HT-29 (cell line): ENCODE measurements at regions not wholly inside any gene's neighbourhood (a gene's known extent, or its start where the extent isn't known, plus 50 kb on each side); places are given as distances from the start of the nearest gene placed in this dataset.
A peak's percentile ranks its signal among the peaks of the same experiment; 100 is the strongest.

Experiments used
- DNase-seq: peaks from one replicate; pipeline ENCODE4 v3.0.0-alpha.2; 2015; ENCODE audit warnings: low spot score

DNA sequence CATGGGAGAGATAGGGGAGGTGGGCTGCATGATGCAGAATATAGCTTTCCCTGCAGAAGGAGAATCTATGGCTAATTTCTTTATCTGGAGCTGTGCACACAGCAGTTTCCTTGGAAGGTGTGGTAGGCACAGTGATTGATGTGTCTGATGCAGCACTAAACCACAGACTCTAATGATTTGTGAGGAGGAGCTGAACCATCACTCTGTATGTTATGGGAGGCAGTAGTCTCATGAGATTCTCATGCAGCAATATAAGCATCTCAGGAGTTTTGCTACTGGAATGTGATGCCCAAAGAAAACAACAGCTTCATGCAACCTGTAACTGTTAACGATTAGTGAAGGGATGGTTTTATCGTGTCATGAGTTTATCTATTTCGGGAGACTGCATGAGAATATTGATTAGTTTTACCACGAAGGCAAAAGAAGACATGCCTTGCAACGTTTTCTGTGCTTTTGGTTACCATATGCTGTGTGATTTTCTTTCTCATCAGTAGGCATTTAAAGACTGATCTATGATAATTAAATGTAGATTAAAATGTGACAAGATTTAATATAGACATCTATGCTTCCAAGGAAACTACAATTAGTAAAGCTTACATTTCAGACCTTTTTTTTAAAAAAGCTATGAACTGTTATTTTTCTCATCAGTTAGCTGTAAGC lies 286.8 kb downstream of the ARL6IP6 start:
- no peak for DNase-seq

DNA sequence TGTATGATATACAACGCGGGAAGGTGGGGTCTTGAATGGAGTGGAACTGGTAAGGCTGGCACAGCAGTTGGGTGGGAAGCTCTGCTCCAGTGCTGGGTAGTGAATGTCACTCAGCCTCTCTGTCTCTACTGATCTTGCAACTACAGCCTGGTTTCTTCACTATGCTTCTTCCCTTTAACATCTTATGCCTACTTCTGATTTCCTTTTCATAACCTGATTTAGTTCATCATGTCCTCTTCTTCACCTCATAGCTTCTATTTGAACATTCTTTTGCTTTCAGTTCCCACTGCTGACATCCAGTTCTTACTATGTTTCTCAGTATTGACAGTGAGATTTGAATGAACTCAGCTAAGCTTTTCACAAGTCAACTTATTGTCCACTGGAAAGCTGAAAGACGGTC lies 286.2 kb downstream of the ARL6IP6 start:
- DNase-seq, result no peak

DNA sequence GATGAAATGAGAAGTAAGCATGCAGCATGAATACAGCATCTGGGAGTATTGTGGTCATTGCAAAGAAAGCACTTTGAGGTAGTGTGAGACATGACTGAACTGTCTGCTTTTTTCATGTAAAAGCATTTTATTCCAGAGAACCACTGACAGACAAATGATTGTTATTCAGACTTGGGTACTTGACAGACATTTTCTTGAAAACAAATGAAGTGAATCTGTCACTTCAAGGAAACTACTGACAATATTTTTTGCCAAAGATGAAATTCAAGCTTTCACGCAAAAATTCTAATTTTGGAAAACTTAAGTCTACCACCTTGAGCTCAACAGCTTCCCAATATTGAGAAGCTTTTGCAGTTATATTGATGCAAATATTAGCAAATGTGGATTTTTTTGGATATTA lies 255.7 kb downstream of the ARL6IP6 start:
- no peak for DNase-seq

DNA sequence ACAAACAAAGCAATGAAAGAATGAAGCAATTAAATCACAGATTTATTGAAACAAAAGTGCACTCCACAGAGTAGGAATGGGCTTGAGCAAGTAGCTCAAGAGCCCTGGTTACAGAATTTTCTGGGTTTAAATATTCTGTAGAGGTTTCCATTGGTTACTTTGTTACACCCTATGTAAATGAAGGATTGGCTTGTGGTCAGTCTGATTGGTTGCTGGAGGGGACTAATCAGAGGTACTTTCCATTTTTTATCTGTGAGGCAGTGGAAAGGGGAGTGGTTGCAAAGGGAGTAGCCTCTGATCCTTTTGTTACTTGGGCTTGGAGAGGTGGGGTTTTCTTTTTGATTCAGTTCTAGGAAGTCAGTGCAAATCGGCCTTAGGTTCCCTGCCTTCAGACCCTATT lies 253.3 kb downstream of the ARL6IP6 start:
- no peak for DNase-seq

DNA sequence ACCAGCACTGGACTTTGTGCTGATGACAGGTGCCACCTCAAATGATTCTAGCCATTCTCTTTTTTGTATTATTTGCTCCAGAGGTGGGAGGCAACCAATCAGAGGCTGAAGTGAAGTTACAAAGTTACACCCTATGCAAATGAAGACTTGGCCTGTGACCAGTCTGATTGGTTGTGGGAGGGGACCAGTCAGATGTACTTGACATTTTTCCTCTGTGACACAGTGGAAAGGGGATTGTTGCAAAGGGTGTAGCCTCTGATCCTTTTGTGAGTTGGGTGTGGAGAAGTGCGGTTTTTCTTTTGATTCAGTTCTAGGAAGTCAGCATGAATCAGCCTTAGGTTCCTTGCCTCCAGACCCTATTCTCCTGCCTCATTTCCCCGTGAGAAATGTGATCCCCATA lies 244.0 kb downstream of the ARL6IP6 start:
- peak; percentile 14 for DNase-seq

DNA sequence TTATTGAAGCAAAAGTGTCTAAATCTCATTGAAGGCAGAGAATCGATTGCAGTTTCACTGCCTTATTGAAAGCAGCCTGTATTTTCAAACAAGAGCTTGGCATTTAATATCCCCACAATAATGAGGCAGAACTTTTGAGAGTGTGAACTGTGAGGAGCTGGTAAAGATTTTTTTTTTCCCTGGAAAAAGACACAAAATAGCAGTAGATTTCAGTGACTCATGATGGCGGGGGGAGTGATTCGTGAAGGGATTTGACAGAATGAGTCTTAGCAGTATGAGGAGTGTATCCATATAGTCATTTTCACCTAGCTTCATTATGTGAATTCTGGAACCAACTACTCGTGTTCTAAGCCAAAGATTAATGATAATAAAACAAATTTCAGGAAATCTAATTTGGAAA lies 242.9 kb downstream of the ARL6IP6 start:
- DNase-seq, result no peak

DNA sequence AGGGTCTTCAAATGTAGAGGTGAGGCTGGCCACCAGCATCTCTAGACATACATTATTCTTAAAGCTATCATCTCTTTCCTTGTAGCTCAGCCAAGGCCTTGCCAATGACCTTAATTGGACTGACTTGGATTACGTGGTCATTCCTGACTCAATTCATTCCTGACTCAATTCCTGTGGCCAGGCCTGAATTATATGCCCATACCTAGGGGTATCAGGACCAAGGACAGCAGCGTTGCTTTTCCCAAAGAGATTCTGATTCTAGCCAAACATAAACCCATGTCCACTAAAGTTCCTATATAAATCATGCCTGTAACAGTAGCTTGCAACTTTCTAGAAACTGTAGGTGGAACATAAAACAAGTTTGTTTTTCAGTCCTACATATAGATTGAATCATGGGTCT lies 231.7 kb downstream of the ARL6IP6 start:
- peak; percentile 30 for DNase-seq

DNA sequence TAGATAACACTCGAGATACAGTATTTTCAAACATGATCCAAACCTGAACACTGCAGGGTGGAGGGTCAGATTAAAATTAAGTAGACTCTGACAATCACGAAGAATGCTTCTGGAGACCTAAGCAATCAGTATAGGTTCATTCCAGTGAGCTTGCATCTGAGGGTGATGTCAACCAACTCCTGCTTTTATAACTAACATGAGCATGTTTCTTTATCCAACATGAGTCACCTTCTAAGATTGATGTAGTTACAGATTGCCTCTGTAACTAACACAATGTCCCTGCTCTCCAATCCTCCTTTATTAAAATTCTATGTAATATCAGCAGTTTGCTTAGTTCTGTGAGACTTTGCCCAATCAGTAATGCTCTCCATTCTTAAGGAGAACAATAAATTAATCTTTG lies 225.7 kb downstream of the ARL6IP6 start:
- DNase-seq, result no peak

DNA sequence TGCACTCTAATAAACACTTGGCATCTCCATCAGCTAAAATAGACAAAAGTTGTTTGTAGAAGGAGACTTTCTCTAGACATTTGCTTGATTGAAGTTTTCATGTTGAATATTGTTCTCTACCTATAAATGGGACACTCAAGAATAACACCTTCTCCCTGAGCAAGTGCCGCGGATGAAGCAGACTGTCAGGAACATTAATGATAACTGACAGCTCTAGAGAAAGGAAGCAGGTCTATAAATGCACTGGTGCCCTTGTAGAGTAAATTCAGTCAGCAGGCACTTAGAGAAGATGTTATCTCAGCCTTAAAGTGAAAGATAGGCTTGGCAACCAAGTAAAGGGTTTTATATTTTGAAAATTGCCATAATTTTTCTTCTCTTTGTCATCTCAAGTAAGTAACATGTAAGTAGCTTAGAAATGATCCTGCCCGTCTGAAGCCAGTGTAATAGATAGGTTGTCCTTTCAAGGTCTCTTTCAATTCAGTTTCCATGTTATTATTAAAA lies 224.6 kb downstream of the ARL6IP6 start:
- no peak for DNase-seq

DNA sequence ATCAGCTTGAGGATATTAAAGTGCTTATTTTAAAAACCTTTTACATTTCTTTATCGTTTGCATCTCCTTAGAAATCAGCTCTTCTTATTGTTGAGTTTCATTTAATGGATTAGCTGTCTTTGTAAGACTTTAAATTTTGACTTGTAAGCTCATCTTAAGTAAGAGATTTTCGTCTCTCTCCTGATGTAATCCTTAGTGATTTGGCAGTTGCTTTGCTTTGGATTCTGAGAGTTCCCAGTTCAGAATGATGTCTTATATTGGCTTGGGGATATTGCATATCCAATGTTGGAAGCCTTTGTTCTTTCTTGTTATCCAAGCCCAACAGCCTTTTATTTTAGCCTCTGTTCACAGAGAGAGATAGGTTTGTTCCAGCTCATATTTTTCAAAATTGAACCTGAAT lies 212.1 kb downstream of the ARL6IP6 start:
- DNase-seq, result no peak

DNA sequence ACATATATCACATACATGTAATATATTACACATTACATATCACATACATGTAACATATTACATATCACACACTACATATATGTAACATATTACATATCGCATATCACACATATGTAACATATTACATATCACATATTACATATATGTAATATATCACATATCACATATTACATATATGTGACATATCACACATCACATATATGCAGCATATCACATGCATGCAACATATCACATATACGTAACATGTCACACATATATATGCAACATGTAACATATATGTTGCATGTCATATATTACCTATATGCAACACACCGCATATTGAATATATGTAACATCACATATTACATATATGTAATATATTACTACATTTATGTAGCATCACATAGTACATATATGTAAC lies 211.2 kb downstream of the ARL6IP6 start:
- DNase-seq, result no peak

DNA sequence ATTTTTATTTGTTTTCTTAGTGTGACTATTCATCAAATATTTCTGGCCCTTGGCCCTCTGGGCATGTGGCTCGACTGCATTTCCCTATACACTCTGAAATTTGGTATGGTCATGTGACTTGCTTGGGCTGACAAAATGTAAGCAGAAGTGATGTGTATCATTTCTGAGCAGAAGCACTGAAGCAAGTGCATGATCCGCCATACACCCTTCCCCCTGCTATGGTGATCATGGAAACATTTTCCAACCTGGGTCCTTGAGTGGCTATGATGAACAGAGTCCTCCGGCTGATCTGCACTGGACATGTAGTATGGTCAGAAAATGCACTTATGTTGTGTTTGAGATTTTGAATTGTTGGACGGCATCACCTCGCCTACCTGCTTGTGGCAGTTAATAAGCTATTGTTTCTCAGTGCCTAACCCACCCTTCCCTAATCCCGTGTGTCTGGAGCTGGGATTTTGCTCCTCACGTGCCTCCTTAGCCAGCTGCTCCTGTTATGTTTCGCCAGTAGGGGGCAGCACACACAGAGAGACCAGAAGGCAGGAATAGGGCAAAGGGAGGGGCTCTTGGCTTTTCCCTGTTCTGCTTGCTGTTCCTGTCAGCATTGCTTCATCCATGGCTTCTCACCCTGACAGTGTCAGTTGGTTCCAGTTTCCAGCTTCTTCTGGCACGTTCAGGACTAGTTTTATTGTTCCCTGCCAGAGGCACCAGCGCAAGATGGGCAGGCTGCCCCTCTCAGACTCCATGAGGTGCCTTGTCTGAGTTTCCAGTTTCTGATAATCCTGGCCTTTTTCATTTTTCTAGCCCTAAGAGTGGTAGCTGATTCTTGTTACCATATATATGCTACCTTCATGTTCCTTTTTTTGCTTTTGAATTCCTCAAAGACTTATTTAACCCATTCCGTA lies 207.4 kb downstream of the ARL6IP6 start:
- peak; percentile 92 for DNase-seq

DNA sequence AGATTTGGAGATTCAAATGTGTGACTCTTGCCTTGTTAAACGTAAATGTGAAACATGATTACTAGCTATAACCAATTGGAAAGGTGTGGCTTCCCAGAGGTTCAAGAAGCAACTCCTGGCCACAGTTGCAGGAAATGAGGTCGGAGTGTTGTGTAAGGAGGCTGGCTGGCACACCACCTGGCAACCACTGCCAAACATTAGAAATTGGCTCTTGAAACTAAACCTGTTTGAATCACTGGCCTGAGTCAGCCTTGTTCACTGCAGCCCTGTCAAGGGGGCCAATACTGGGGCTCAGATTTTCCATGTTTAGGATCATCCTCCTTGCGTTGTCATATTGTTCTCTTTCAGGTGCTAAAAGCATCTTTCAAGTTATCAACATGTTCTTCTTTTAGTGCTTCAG lies 206.3 kb downstream of the ARL6IP6 start:
- DNase-seq, result no peak

DNA sequence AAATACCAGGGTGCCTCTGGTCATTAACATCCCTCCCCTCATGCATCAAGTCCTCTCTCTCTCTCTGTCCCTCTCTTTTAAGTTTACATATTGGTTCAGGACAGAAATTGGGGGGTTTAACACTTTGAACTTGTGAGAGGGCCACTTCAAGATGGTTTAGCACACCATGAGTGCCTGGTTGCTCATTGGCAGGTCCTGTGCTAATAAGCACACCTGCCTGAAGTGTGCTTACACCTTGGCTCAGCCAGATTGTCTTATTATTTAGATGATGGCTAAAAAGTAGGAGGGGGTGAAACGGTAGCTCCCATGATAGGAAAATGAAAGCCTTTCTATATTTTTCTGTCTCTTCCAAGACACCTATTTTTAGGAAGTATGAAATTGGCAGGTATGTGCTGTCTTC lies 205.8 kb downstream of the ARL6IP6 start:
- no peak for DNase-seq

DNA sequence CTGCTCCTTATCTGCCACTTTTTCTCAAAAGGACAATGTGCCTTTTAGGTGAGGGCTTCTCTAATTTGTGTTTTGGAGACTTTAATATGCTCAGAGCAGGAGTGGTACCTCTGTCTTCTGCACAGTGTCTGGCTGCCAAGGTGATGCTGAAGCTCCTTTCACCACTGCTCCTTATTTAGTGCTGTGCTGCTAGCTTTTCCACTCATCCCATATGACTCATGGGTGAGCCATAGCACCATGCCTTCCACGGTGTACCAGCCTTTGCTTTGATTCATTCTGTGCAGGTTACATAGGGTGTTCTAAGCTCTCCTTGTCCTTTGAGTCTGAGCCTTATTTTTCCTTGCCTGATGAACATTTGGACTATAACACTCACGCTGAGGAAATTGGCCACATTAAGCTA lies 202.4 kb downstream of the ARL6IP6 start:
- DNase-seq, result no peak

DNA sequence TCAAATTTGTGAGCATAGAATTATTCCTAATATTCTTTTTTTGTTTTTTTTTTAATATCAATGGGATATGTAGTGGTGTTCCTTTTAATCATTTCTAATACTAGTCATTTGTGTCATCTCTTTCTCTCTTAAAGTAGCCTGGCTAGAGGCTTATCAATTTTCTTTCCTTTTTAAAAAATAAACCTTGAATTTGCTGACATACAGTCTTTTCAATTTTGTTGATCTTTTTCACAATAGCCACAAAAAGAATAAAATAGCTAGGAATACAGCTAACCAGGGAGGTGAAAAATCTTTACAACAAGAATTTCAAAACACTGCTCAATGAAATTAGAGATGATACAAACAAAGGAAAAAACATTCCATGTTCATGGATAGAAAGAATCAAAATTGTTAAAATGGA lies 192.6 kb downstream of the ARL6IP6 start:
- DNase-seq, result no peak

DNA sequence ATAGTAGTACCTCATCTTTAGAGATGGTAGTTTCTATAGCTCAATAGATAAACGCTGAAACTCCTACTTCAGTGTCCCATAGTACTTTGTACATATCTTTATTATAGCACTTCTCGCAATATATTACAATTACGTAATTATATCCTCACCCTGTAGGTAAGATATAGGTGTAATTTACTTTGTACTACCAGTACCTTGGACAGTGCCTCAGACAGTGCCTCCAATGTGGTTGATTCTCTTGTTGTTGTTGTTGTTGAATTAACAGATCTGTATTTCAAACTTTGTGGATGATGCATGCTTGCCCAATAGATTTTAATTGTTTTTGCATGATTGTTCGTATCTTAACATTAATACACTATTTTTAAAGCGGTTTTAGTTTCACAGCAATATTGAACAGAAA lies 188.6 kb downstream of the ARL6IP6 start:
- no peak for DNase-seq

DNA sequence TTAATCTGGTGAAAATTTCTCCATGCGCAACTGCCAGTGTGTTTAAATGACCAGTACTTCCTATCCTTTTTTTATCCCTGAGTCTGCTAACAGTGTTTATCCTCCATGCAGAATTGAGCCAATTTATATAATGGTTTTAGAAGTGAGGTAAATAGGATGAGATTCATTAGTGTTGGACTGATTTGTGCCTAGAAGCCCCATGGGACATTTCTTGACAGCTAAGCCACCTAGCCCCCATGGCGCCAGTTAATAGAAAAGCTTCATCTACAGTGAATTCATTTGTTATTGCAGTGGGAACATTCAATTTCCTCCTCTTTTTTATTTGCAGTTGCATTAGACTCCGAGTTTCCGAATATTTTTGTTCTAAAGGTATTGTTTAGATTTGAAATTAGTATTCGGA lies 175.6 kb downstream of the ARL6IP6 start:
- no peak for DNase-seq

DNA sequence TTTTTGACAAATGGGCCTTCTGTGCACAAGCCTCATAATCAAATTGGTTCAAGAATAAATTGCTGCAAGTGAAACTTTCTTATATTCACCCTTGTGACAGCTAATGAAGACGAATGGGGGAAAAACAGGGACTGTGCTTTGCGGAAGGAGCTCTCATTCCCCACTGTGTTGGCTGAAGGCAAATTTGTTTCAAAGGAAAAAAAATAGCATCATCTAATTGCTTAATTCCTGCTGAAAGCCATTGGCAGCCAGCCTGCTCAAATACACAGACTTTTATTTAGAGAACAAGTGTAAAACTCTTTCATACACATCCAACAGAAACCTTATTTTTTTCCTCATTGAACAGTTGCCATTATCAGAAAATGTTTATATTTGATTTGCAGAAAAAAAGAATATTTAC lies 172.3 kb downstream of the ARL6IP6 start:
- DNase-seq, result no peak

DNA sequence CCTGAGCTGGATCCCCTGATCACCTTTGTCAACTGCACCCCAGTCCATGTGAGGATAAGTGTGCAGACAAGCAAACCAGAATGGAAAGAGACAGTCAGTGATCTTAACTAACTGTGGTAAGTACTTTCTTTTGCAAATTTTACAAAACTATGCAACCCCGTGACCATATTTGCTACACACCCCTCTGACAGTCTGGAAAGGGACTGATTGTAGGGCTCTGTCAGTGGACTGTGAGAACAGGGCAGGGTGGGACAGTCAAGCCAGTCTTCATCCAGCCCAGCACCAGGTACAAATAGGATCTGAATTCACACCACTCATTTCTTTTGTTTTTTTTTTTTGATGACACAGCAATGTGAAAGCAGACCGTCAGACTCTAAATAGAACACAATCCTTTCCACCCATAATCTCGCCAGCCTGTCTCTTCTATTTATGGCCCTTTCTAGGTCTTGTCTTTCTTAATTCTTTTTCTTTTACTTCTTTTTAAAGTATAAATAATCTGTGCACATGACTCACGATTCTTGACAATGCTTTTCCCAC lies 165.6 kb downstream of the ARL6IP6 start:
- no peak for DNase-seq

DNA sequence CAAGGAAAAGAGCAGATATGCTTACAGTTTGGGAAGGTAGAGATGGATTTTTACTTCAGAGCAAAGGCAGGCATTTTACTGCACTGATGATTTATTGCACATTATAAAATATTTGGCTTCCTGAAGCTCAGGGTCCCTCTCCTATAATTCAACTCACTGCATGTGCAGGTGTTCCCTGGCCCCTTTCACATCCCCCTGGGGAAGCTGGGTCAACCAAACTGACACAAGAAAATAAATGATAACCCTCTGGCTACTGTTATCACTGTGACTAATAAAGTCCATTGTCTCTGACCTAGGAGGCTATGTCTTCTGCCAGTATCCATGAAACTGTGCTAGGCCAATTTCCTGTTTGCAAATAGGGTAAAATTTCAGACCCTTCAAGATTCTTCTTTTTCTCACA lies 163.1 kb downstream of the ARL6IP6 start:
- no peak for DNase-seq

DNA sequence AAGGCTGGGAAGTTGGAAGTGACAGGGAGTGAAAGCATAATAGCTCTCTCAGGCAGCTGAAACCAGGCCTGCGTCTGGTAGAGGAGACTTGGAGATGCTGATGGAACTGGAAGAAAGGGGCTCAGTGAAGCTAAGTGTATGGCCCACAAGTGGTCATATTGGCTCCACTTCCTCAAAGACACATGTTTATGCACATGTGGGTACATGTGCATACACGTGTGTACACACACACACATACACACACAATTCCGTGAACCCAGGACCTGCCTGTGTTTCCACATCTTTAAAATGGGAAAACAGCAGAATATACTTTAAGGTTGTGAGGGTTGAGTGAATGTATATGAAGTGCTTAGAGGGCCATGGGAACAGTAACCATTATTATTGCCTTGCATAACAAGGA lies 160.9 kb downstream of the ARL6IP6 start:
- no peak for DNase-seq
